ENCODE measurements at regions not wholly inside any gene's neighbourhood (a gene's known extent, or its start where the extent isn't known, plus 50 kb on each side); places are given as distances from the start of the nearest gene placed in this dataset.
A peak's percentile ranks its signal among the peaks of the same experiment; 100 is the strongest.

GRCh38 chr10:57507788-57508187 is 759.9 kb downstream of the IPMK start:
- no peak for DNase-seq

DNA sequence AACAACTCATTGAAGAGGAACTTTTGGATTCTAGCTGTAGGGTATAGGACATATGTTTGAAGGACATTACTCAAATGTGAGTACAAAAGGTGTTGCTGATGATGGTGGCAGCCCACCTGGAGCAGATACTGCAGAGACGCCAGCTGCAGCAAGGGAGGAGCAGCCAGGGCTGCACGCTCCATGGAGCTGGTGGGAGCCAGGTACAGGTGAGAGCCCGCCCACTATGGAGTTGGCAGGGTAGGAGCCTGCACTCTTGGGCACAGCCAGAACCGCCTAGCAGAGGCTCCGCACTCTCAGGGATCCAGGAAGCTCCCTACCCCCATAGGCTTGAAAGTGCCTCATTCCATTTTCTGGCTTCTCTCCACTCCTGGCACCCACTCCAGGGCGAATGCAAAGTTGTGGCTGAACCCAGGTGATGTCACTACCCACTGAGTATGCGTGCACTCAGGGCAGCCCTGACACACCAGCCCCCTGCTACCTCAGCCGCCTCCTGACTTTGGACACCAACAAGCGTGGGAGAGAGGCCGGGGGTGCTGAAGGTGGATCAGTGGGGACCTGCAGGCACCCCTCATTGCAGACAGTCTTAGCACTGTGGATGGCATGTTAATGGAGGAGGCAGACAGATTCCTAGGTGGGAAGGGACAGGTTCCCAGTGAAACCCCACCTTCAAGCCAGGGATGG is 761.1 kb downstream of the IPMK start:
- no peak for DNase-seq

DNA sequence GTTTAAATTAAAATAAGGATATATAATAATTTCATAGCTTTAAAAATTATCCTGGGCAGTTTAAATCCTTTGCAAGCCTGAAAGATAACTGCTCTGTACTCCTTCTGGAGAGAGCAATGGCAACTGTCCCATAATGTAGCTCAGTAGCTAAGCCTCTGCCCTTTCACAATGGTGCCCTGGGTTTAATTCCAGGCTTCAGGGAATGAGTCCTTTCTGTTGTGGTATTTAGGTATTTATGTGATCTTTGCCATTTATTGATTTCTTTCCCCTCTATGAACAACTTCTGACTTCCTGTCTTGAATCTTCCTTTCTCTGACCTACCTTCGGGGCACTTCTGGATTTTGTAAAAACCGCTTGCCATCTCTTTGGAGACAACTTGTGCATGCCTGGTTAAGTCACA is 773.2 kb downstream of the IPMK start:
- no peak for DNase-seq

GRCh38 chr10:57482259-57482658 is 785.4 kb downstream of the IPMK start:
- DNase-seq: no peak

GRCh38 chr10:57472823-57473619 is 794.7 kb downstream of the IPMK start:
- no peak for DNase-seq

GRCh38 chr10:57468894-57469432 is 798.7 kb downstream of the IPMK start:
- DNase-seq: no peak

GRCh38 chr10:57465155-57465554 is 802.5 kb downstream of the IPMK start:
- no peak for DNase-seq

DNA sequence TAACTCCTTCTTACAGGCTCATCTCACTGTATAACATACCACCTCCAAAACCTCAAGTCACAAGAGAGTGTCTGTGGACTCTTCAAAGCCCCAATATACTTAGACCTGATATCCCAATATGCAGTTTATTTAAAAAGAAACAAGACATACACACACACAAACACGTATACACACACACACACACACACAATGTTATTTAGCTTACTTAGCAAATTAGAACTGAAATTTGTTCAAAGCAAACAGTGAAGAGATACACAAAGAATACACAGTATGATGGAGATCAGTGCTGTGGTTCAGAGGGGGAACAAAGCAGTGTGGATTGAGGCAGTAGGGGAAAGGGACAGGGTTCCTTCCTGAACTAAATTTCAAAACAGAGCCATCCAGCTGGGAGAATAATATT is 807.2 kb downstream of the IPMK start:
- no peak for DNase-seq

DNA sequence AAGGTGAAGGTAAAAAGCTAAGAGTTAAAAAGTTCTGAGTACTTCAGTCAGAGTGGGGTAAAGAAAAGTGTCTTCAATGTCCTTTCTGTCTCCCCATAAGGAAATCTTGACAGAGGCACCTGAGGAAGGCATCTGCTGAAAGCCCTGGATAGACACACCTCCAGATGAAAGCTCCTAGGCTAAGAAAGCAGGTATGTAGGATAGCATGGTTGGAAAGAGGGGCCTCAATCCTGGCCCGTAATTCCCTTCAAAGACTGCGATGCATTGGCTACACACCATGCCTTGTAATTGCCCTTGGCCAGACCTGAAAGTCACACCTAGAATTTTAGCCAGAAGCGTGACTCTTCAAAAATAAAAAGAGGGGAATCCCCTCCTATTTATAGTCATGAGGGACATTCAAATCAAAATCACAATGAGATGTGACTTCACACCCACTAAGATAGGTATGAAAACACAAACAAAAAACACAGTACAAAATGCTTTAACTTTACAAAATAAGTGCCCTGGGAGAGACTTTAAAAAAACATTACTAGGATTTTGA is 809.7 kb downstream of the IPMK start:
- DNase-seq: no peak

DNA sequence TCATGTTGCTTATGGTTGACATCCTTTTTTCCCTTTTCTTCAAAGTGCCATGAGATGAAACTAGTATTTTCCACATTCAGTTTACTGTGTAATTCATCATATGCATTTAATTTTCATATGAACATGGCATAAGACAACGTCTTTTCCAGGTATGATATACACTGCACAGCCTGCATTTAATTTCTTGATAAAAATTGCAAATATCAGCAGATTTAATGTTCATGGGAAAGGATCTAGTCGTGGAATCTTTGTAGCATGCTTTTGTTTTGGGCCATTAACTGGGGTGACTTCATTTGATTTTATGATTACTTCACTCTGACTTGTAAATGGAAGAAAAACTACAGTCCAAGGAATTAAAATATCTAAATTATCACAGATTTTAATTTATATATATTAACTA is 837.3 kb downstream of the IPMK start:
- DNase-seq: no peak

GRCh38 chr10:57420881-57421280 is 846.8 kb downstream of the IPMK start:
- DNase-seq: no peak

DNA sequence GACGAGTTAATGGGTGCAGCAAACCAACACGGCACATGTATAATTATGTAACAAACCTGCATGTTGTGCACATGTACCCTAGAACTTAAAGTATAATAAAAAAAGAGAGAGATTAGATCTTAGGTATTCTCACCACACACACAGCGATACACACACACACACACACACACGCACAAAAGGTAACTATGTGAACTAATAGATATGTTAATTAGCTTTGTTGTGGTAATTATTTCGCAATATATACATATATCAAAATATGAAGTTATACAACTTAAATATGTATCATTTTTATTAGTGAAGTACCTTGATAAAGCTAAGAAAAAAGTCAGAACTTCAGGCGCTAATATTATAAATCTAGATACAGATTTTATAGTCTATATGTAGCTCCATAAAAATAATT is 849.2 kb downstream of the IPMK start:
- no peak for DNase-seq

GRCh38 chr10:57395923-57396322 is 871.8 kb downstream of the IPMK start:
- no peak for DNase-seq

- DNase-seq: no peak
Measured at GRCh38 chr10:57367412-57367811, 900.3 kb downstream of the IPMK start.

DNA sequence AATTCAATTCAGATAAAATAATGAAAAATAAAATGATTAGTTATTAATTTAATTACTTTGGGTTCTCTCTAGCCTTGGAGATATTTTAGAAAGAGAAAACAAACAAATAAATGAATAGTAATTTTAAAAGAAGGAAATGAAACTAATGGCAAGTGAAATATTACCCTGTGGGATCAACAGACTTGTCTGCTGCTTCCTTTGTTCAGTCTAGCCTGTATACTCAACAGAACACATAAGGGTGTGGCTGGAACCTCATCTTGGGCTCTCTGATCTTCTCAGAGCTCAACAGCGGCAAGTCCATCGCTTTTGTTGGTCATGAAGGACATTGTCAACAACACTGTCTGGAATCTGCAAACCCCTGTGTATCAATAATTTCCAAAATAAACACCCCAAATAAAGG is 904.9 kb downstream of the IPMK start:
- no peak for DNase-seq

- no peak for DNase-seq
Measured at GRCh38 chr10:57353403-57354003, 914.2 kb downstream of the IPMK start.

DNA sequence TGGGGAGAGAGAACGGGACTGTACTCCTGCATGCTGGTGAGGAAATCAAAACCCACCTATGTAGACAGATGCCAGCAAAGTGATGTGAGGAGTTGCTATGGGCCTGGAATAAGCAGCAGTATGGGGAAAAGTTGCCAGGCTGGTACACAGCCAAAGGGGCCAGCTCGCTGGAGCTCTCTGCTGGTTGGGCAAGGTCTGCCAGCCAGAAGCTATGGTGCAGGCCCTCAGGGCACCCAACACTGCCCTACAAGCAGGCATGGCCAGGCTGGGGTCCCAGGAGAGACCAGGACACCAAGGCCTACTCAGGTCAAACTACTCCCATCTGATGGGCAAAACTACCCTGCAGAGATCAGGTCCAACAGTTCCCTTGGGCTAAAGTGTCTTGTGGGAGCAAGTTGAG is 916.6 kb downstream of the IPMK start:
- no peak for DNase-seq

DNA sequence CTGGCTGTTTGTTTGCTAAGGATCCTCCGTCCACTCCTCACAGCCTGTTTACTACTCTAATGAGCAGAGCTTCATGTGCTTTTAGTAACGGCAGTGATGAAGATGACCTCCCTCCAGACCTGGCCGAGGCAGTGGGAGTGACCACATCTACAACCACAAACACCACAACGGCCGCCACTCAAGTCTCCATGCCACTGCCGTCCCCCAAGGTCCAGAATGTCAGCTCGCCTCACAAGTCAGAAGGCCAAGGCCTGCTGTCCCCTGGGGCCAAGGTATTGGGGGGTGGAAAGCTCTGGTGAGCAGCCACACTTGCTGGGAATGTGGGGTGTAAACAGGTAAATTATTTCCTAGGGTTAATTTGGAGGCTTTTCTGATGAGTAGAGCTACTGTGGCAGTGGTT is 926.4 kb downstream of the IPMK start:
- no peak for DNase-seq

- DNase-seq: peak; percentile 44
Measured at GRCh38 chr10:57338823-57339558, 928.7 kb downstream of the IPMK start.

- no peak for DNase-seq
Measured at GRCh38 chr10:57336865-57337264, 930.8 kb downstream of the IPMK start.

DNA sequence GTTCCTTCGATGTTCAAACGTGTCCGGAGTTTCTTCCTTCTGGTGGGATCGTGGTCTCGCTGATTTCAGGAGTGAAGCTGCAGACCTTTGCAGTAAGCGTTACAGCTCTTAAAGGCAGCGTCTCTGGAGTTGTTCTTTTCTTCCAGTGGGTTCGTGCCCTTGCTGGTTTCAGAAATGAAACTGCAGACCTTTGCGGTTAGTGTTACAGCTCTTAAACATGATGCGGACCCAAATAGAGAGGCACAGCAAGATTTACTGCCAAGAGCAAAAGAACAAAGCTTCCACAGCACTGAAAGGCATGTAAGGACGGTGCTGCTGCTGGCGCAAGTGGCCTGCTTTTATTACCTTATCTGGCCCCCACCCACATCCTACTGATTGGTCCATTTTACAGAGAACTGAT is 931.4 kb downstream of the IPMK start:
- DNase-seq: no peak

DNA sequence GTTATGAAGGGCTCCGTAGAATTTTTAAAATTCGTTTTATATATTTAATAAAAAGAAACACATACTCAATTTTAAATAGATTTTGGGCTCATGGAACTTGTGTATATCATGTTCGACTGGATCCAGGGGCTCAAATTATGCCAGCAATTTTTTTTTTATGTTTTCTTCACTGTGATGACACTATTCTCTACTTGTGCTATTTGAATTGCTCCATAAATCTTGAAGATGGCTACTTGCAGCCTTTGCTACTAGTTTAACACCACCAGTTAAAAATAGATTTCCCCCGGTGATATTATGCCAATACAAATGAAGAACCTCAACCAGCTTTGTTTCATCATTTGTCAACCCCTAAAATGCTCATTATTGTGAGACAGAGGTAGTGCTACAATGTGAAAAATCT is 933.2 kb downstream of the IPMK start:
- no peak for DNase-seq

Measured in tongue (tissue), 1 donor.